ENCODE measurements at regions not wholly inside any gene's neighbourhood (a gene's known extent, or its start where the extent isn't known, plus 50 kb on each side); places are given as distances from the start of the nearest gene placed in this dataset.

GRCh38 chr6:100965067-100965466 lies 83.9 kb upstream of the ASCC3 start:
- no peak for DNase-seq (ENCODE audit: low read depth)
- H3K4me3 ChIP-seq (ENCODE audit: low read length) = no peak overlapping the region
- TF ChIP-seq CTCF (conservative IDR thresholded peaks at IDR 0.05; ENCODE audit: low read length) = no peak

GRCh38 chr6:100968949-100969348 lies 87.8 kb upstream of the ASCC3 start:
- H3K4me3 ChIP-seq (ENCODE audit: low read length) = no peak overlapping the region
- DNase-seq (ENCODE audit: low read depth) = no peak
- TF ChIP-seq CTCF (conservative IDR thresholded peaks at IDR 0.05; ENCODE audit: low read length) = no peak

- no peak for TF ChIP-seq CTCF (conservative IDR thresholded peaks at IDR 0.05; ENCODE audit: low read length)
- DNase-seq (ENCODE audit: low read depth) = no peak
- H3K4me3 ChIP-seq (ENCODE audit: low read length) = no peak overlapping the region
Measured at GRCh38 chr6:100979267-100979666, 98.1 kb upstream of the ASCC3 start.

- no peak for TF ChIP-seq CTCF (conservative IDR thresholded peaks at IDR 0.05; ENCODE audit: low read length)
- DNase-seq (ENCODE audit: low read depth) = no peak
- no peak overlapping the region for H3K4me3 ChIP-seq (ENCODE audit: low read length)
Measured at GRCh38 chr6:100980949-100981348, 99.8 kb upstream of the ASCC3 start.

DNA sequence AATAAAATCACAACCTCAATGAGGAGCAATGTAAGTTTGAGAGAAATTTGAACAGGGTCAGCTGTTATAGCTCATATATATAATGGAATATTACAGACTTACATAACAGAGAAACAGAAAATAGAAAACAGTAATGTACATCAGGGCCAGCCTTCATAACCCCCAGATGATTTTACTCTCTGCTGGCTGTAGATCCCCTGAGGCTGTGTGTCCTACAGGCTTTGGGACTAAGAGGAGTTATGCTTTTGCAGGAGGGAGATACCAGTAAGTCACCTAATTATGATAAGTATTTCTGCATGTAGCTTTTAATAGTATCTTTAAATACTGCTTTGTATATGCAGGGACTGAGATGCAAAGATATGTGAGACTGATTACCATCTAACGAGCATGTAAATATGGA lies 105.8 kb upstream of the ASCC3 start:
- H3K4me3 ChIP-seq (ENCODE audit: low read length) = no peak overlapping the region
- no peak for TF ChIP-seq CTCF (conservative IDR thresholded peaks at IDR 0.05; ENCODE audit: low read length)
- no peak for DNase-seq (ENCODE audit: low read depth)

DNA sequence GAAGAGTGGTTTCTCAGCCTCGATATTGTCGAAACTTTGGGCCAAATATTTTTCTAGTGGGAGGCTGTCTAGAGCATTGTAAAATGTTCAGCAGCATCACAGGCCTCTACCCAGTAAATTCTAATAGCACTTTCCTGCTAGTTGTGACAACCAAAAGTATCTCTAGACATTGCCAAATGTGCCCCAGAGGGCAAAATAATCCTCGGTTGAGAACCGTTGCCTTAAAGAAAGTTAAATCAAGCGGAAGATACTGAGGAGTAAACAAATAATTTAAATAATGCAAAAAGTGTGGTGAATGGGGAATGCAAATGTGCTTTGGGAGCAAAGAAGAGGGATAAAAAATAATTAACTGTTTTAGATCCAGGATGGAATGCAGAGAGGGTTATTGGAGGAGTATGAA lies 106.4 kb upstream of the ASCC3 start:
- no peak overlapping the region for H3K4me3 ChIP-seq (ENCODE audit: low read length)
- DNase-seq (ENCODE audit: low read depth) = no peak
- no peak for TF ChIP-seq CTCF (conservative IDR thresholded peaks at IDR 0.05; ENCODE audit: low read length)

DNA sequence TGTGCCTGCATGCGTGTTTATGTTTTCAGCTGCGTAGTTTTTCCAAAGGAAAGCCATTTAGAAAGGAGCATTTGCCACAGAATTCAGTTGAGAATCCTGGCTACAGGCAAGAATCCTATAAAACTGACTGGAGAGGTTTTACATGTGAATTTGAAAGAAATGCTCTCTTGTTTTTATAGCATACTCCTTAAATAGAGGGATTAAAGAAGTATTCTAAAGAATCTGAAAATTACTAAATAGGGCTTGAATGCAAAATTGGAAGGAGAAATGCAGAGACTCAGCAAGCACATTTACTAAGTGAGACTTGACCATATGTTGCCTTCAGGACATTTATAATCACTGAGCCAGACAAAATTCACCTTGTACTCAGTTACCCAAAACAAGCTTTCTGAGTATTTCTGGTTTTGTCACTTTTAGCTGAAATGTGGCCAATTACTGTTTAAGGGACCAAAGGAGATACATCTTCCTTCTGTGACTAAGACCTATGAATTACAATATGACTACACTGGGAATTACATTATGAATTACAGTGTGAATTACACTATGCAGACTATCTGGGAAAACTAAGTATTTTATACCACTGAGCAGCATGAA lies 107.4 kb upstream of the ASCC3 start:
- H3K4me3 ChIP-seq (ENCODE audit: low read length) = no peak overlapping the region
- TF ChIP-seq CTCF (conservative IDR thresholded peaks at IDR 0.05; ENCODE audit: low read length) = no peak
- DNase-seq (ENCODE audit: low read depth) = no peak

Measured in AG10803 (cell line).